T-helper 17 cell (primary cell): ENCODE measurements at regions not wholly inside any gene's neighbourhood (a gene's known extent, or its start where the extent isn't known, plus 50 kb on each side); places are given as distances from the start of the nearest gene placed in this dataset.

Source experiments
- ATAC-seq: fragments of 150-1000 bp; cut with Tn5 transposase; 2 replicates; pipeline ENCODE4 v1.10.0; 2021; ENCODE audit warnings: mild to moderate bottlenecking, moderate library complexity
- DNase-seq, 3 donors: peaks; one replicate each; pipeline versions ENCODE4 v3.0.0 to v3.0.0-alpha.2; 2020 to 2021
- H3K9me3 ChIP-seq: one replicate; pipeline ENCODE4 v1.7.0; 2013; ENCODE audit warnings: low read length, mild to moderate bottlenecking; ENCODE audit not compliant: control insufficient read depth, poor library complexity, severe bottlenecking
- H3K27ac Mint-ChIP-seq: one replicate; pipeline ENCODE4 v1.8.0; 2022; ENCODE audit warnings: mild to moderate bottlenecking, moderate library complexity, mixed read lengths
- H3K27me3 Mint-ChIP-seq: one replicate; pipeline ENCODE4 v1.8.0; 2022; ENCODE audit warnings: mixed read lengths
- H3K36me3 Mint-ChIP-seq: one replicate; pipeline ENCODE4 v1.8.0; 2022; ENCODE audit warnings: low read depth, mixed read lengths
- H3K4me1 Mint-ChIP-seq: one replicate; pipeline ENCODE4 v1.8.0; 2022; ENCODE audit warnings: mild to moderate bottlenecking, mixed read lengths
- H3K4me3 Mint-ChIP-seq: one replicate; pipeline ENCODE4 v1.8.0; 2022; ENCODE audit warnings: mild to moderate bottlenecking, moderate library complexity, mixed read lengths

DNA sequence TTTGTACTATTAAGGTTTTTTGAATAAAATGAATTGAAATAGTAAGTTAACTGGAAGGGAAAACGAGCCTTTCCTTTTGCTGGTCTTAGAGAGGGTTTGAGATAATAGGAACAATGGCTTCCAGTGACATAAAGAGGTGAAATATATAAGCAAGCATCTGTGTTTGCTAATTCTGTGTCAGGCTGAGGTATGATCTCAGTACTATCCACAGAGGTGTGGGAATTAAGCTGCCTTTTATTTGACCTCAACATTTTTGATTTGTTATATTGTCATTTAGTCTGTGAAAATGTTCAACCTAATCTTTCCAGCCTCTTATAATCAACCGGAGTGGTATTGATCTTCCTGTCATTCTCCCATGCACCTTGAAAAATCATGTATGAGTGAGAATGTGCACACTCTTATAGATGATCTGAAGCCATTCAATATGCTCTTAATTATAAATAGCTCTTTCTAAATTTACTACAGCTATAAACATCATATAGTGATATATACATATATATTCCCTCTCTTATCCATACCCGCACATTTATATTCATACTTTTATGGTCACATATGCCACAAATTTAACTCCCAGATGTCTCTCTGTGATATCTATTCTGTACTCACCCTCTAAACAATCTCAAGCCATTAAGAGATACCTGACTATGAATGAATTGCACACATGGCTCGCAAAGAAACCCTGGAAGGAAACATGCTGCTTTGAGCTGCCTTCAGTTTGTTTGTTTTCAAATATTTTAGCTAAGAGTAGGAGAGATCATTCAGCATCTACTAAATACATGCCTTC lies 754.7 kb upstream of the NRSN1 start:
- H3K27me3 Mint-ChIP-seq: no peaks in the 10 kb centered on the region
- no peak for ATAC-seq
- H3K36me3 Mint-ChIP-seq: no peaks in the 10 kb centered on the region
- no peak overlapping the region for H3K4me3 Mint-ChIP-seq
- H3K9me3 ChIP-seq: no peaks in the 10 kb centered on the region
- no peaks in the 10 kb centered on the region for H3K4me1 Mint-ChIP-seq
- DNase-seq: no peak
- H3K27ac Mint-ChIP-seq: no peak overlapping the region

DNA sequence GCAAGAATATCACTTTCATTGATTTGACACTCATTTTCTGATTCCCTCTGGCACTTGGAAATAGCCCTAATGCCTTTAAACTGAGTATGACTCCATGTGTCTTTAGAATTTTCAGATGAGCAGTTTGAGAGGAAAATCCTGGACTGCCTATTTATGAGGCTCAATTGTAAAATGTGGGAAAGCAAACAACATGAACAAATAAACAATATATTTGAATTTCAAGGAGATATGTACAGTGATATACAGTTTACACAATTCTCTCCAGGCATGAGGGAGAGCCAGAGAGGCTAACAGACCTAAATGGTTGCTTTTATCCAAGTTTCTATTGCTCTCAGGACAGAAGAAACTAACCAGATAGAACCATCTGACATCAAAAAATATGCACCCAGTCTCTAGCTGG lies 748.2 kb upstream of the NRSN1 start:
- no peak for DNase-seq
- no peaks in the 10 kb centered on the region for H3K36me3 Mint-ChIP-seq
- H3K27ac Mint-ChIP-seq: no peak overlapping the region
- ATAC-seq: no peak
- H3K27me3 Mint-ChIP-seq: no peaks in the 10 kb centered on the region
- H3K4me3 Mint-ChIP-seq: no peak overlapping the region
- no peaks in the 10 kb centered on the region for H3K9me3 ChIP-seq
- no peaks in the 10 kb centered on the region for H3K4me1 Mint-ChIP-seq

DNA sequence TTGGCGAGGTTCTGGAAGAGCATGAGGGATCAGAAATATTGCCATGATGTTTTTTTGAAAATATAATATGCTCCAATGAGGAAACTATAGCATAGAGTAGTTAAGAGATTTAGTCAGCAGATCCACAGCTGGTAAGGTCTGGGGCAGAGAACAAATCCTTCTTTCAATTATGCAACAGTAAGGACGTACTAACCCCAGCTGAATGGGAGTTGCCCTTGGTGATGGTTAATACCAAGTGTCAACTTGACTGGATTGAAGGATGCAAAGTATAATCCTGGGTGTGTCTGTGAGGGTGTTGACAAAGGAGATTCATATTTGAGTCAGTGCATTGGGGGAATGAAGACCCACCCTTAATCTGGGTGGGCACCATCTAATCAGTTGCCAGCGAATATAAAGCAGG lies 745.5 kb upstream of the NRSN1 start:
- H3K4me3 Mint-ChIP-seq: no peak overlapping the region
- ATAC-seq (no peak), DNase-seq (no peak)
- no peaks in the 10 kb centered on the region for H3K36me3 Mint-ChIP-seq
- no peak overlapping the region for H3K27ac Mint-ChIP-seq
- H3K9me3 ChIP-seq: no peaks in the 10 kb centered on the region
- no peaks in the 10 kb centered on the region for H3K4me1 Mint-ChIP-seq
- no peaks in the 10 kb centered on the region for H3K27me3 Mint-ChIP-seq

DNA sequence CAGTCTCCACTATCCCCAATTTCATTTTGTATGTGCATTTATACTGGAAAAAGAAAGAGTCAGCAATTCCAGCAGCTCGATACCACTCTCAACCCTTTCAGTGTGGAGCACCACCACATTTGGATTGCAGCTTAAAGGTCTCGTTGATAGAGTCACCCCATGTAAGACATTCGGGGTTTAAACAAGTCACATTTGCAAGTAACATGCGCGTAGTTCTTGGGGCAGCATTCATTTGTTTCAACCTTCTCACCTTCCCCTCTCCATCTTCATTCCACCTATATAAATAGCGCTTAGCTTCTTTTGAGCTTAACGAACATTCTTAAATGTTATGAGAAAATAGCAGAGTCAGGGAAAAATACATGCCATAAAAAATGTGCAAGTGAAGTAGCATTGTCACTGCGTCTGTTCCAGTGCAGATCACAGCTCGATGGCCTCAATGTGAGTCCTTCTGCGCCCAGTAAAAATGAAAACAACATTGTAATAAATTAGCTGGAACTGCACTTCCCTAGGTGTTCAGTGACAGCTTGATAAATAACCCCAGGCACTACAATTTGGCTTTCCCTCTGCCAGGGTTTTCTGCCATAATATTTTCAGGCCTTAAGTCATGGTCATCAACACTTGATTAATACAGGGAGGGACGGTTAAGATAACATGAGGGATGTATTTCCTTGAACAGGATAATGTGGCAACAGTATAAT lies 737.8 kb upstream of the NRSN1 start:
- DNase-seq (no peak), ATAC-seq (no peak)
- H3K27me3 Mint-ChIP-seq: no peaks in the 10 kb centered on the region
- no peaks in the 10 kb centered on the region for H3K36me3 Mint-ChIP-seq
- H3K27ac Mint-ChIP-seq: no peak overlapping the region
- no peaks in the 10 kb centered on the region for H3K9me3 ChIP-seq
- H3K4me1 Mint-ChIP-seq: no peaks in the 10 kb centered on the region
- H3K4me3 Mint-ChIP-seq: no peak overlapping the region

DNA sequence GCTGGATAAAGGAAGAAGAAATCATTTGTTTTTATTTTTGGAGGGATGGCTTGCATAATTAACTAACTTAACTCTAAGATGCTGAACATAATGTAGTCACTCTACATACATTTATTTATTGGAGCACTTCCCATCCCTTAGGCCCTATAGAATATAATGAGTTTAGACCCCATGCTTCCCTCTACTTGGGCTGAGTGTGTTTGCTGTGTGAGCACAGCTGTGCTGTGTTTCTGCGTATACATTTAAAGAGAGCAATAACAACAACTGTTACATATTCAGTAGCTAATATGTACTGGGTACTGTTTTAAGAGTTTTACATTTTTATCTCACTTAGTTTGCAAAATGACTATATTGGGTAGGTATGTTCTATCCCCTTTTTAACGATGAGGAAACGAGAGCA lies 736.6 kb upstream of the NRSN1 start:
- Mint-ChIP-seq H3K27me3 (no peaks in the 10 kb centered on the region), H3K36me3 (no peaks in the 10 kb centered on the region), H3K27ac (no peak overlapping the region), H3K4me3 (no peak overlapping the region), H3K4me1 (no peaks in the 10 kb centered on the region)
- DNase-seq (no peak), ATAC-seq (no peak)
- H3K9me3 ChIP-seq: no peaks in the 10 kb centered on the region

DNA sequence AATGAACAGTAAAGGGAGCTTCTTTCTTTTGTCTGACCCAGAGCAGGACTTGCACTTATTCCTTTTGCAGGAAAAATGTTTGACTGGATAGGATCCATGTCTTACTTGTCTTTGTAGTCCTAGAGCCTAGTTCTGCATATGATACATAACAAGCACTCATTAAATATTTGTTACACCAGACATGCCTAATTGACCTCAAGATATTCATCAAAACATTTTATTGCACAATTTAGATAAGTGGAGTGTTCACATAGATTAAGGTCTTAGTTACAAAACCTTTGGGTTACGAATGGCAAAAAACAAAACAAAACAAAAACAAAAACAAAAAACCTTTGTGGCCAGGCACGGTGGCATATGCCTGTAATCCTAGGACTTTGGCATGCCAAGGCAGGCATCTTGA lies 735.8 kb upstream of the NRSN1 start:
- no peaks in the 10 kb centered on the region for H3K9me3 ChIP-seq
- ATAC-seq (no peak), DNase-seq (no peak)
- Mint-ChIP-seq H3K36me3 (no peaks in the 10 kb centered on the region), H3K27me3 (no peaks in the 10 kb centered on the region), H3K4me3 (no peak overlapping the region), H3K4me1 (no peaks in the 10 kb centered on the region), H3K27ac (no peak overlapping the region)

DNA sequence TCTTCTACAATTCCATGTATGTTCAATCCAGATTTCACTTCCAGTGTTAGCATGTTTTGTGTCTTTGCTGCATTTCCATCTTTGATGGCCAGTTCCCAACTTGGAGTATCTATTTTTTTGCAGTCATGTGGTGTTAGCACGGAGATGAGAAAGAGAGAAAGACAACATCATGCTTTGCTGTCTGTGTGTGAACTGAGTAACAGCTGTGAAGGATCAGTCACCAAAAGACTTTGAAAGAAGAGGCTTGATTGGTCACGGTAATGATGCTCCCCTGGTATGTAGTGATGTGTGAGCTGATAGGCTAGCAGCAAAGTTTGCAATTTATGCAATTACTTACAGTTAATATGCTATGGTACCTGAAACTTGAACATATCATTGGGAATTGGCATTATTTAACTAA lies 731.3 kb upstream of the NRSN1 start:
- H3K4me1 Mint-ChIP-seq: no peaks in the 10 kb centered on the region
- no peak for ATAC-seq
- H3K9me3 ChIP-seq: no peaks in the 10 kb centered on the region
- no peak for DNase-seq
- H3K27me3 Mint-ChIP-seq: no peaks in the 10 kb centered on the region
- no peak overlapping the region for H3K27ac Mint-ChIP-seq
- H3K4me3 Mint-ChIP-seq: no peak overlapping the region
- H3K36me3 Mint-ChIP-seq: no peaks in the 10 kb centered on the region

DNA sequence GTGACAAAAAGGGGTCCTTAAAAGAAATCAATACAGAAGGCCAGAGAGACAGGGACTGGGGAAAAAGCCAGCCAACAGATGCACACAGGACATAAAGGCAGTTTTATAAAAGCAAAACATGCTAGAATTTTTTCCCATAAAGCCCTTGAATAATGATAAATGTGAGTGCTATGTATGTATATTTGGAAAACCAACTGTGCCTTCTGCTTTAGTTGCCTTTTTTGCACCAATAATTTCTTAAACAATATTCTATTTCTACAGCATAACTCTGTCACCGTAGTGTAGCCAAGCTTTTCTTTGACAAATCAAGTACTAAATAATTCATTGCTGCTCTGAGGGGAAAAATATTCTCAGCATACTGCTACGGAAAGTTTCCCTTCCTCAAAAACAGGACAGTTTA lies 730.6 kb upstream of the NRSN1 start:
- no peak overlapping the region for H3K4me3 Mint-ChIP-seq
- no peak overlapping the region for H3K27ac Mint-ChIP-seq
- no peaks in the 10 kb centered on the region for H3K27me3 Mint-ChIP-seq
- DNase-seq (no peak), ATAC-seq (no peak)
- H3K9me3 ChIP-seq: no peaks in the 10 kb centered on the region
- no peaks in the 10 kb centered on the region for H3K36me3 Mint-ChIP-seq
- H3K4me1 Mint-ChIP-seq: no peaks in the 10 kb centered on the region

DNA sequence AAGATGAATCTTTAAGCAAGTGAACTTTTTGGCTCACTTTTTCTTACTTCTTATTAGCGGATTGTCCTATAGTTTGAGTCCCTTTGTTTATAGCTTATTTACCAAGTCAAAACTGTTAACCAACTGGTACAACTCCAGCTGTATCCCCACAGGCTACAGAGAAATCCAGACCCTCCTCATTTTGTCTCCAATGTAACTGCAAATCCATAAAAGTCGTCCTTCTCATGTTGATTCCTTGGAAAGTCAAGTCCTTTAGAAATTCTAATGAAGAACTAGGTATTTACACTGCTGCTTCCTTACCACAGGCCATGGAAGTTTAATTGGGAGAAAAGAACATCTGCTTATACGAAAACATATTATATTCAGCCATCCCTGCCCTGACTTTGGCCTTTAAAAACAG lies 729.1 kb upstream of the NRSN1 start:
- no peaks in the 10 kb centered on the region for H3K9me3 ChIP-seq
- Mint-ChIP-seq H3K27me3 (no peaks in the 10 kb centered on the region), H3K36me3 (no peaks in the 10 kb centered on the region), H3K4me3 (no peak overlapping the region), H3K4me1 (no peaks in the 10 kb centered on the region), H3K27ac (no peak overlapping the region)
- ATAC-seq (no peak), DNase-seq (no peak)

DNA sequence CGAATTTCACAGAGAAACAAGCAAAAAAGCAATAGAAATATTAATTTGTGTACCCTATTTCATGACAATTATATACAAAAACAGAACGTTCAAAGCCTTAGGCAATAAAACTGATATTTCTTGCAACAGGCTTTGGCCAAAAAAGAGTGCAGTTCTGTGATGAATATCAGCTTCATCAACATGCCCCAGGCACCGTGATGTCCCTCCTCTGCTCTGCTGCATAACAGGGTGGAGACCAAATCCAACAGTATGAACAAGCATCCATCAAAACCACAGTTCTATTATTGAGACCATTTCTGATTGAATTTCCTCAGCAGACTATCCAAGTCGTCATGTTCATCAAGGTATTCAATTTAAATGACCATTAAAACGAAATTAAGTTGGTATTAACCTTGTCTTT lies 722.6 kb upstream of the NRSN1 start:
- Mint-ChIP-seq H3K4me3 (no peak overlapping the region), H3K4me1 (no peaks in the 10 kb centered on the region), H3K27me3 (no peaks in the 10 kb centered on the region), H3K27ac (no peak overlapping the region), H3K36me3 (no peaks in the 10 kb centered on the region)
- H3K9me3 ChIP-seq: no peaks in the 10 kb centered on the region
- ATAC-seq (no peak), DNase-seq (no peak)

DNA sequence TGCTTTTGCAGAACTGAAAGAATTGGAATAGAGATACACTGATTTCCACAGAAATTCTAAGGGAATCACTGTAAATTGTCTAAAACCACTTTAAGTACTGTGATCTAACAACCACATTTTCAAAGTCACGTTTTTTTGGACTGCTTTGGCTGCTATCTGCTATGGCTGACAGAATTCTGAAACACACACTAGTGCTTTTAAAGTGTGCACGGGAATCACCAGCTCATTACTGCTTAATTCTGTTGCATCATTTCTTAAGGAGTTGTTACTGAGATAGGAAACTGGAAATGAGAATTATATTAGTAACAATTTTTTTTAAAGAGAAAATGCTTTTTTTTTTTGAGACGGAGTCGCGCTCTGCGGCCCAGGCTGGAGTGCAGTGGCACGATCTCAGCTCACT lies 716.5 kb upstream of the NRSN1 start:
- H3K27me3 Mint-ChIP-seq: no peaks in the 10 kb centered on the region
- no peak overlapping the region for H3K27ac Mint-ChIP-seq
- DNase-seq (no peak), ATAC-seq (no peak)
- no peaks in the 10 kb centered on the region for H3K36me3 Mint-ChIP-seq
- no peak overlapping the region for H3K4me3 Mint-ChIP-seq
- no peaks in the 10 kb centered on the region for H3K4me1 Mint-ChIP-seq
- no peaks in the 10 kb centered on the region for H3K9me3 ChIP-seq

DNA sequence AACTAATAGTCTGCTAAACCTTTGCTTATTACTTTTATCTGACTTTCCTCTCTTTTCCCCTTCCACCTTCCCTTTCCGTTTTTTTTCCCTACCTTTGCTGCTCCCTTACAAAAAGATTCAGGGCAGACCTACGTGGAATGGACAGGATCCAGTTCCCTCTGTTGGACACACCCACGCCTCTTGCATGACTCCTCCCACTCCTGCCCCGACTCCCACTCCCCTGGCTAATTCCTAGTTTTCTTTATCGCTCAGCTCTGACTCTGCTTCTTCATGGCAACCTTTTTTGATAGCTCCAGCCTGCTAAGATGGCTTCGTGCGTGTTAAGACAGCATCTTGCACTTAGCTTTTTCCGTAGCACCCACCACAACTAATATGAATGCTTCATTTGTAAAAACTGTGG lies 715.6 kb upstream of the NRSN1 start:
- Mint-ChIP-seq H3K27me3 (no peaks in the 10 kb centered on the region), H3K4me3 (no peak overlapping the region), H3K36me3 (no peaks in the 10 kb centered on the region), H3K27ac (no peak overlapping the region), H3K4me1 (no peaks in the 10 kb centered on the region)
- ATAC-seq (no peak), DNase-seq (no peak)
- H3K9me3 ChIP-seq: no peaks in the 10 kb centered on the region

DNA sequence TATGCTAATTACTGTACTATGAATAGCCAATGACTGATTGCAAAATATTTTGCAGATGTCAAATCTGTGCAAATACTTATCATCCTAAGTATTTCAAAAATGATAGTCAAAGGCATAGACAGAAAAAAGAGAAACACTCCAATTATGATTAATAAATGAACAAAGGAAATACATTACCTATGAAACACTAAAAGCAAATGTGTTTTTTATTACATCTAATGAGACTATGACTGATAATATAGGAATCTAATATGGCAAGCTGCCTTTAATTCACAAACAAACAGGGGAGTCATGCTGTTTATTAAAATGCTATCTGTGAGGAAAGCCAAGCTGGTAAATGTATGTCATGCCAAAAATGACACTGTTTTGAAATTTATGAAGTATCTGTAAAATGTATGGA lies 713.2 kb upstream of the NRSN1 start:
- Mint-ChIP-seq H3K4me1 (no peaks in the 10 kb centered on the region), H3K4me3 (no peak overlapping the region), H3K36me3 (no peaks in the 10 kb centered on the region), H3K27me3 (no peaks in the 10 kb centered on the region), H3K27ac (no peak overlapping the region)
- ATAC-seq (no peak), DNase-seq (no peak)
- no peaks in the 10 kb centered on the region for H3K9me3 ChIP-seq
